ELR (cell line): ENCODE measurements at regions not wholly inside any gene's neighbourhood (a gene's known extent, or its start where the extent isn't known, plus 50 kb on each side); places are given as distances from the start of the nearest gene placed in this dataset.
"Not testable (repeated sequence)": the region's sequence is repeated elsewhere in the genome, so short reads cannot be mapped to it uniquely, and the experiment has no call there.

ENCODE experiments used
- DNase-seq: peaks from one replicate; pipeline ENCODE4 v3.0.0-alpha.2; 2015; ENCODE audit warnings: low read depth

GRCh38 chr4:120200573-120201110, 134.0 kb upstream of the MAD2L1 start:
- not testable (repeated sequence) for DNase-seq

DNA sequence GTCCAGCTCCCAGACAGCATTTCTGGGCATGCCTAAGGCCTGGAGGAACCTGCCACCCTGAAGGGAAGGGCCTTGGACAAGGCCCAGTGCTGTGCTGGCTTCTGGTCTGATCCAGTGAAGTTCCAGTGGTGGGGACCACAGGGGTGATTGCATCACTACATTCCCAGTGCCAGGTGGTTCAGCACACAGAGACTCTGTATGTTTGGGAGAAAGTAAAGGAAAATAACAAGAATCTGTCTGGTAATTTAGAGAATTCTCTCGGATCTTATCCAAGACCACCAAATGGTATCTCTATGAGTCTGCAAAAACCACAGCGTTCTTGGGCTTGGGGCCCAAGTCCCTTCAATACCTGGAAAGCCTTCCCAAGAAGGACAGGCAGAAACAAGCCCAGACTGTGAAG, 131.8 kb upstream of the MAD2L1 start:
- DNase-seq, result no peak

DNA sequence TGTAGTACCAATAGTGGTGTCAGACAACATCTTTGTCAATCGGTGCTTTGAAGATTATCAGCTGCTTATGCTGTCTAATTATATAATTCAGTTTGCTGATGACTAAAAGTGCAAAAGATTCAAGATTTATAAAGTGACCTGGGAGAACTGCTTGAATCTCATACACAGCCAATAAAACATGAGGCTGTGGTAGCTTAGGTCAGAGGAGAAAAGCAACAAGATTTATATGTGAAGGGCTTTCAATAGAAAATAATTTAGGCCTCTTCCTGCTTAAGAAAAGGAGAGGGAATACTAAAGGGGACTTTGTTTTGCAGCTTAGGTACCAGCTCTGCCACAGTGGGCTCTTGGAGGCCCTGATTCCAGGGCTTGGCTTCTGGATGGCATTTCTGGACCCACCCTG, 111.0 kb upstream of the MAD2L1 start:
- no peak for DNase-seq

- no peak for DNase-seq
These were observed 108.6 kb upstream of the MAD2L1 start for GRCh38 chr4:120175272-120175671.

GRCh38 chr4:120163895-120164294, 97.2 kb upstream of the MAD2L1 start:
- no peak for DNase-seq

GRCh38 chr4:120158841-120159463, 92.3 kb upstream of the MAD2L1 start:
- no peak for DNase-seq

- DNase-seq, result no peak
These were observed 91.4 kb upstream of the MAD2L1 start for GRCh38 chr4:120158046-120158445.

- DNase-seq, result peak; percentile 63
These were observed 89.6 kb upstream of the MAD2L1 start for GRCh38 chr4:120156120-120156718.

GRCh38 chr4:120155287-120155686, 88.6 kb upstream of the MAD2L1 start:
- no peak for DNase-seq

- DNase-seq, result no peak
These were observed 78.0 kb upstream of the MAD2L1 start for GRCh38 chr4:120144634-120145033.

- no peak for DNase-seq
These were observed 77.4 kb upstream of the MAD2L1 start for GRCh38 chr4:120144041-120144440.

DNA sequence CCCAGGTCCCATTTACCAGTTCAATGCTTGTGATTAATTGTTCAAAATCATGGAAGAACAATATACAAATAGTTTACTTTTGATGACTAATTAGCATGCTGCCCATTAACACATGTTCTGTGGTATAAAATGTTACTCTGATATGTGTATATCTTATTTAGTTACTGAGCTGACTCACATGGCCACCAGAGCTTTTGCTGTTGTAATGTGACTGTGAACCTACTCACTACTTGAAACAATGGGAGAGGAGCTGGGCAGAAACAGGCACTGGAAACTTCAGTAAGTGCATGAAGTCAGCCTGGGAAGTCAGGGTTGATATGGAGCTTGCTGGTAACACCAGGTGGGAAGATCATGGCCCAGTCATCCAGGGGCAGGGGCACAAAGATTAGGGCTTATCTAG, 72.7 kb upstream of the MAD2L1 start:
- DNase-seq, result peak; percentile 1

DNA sequence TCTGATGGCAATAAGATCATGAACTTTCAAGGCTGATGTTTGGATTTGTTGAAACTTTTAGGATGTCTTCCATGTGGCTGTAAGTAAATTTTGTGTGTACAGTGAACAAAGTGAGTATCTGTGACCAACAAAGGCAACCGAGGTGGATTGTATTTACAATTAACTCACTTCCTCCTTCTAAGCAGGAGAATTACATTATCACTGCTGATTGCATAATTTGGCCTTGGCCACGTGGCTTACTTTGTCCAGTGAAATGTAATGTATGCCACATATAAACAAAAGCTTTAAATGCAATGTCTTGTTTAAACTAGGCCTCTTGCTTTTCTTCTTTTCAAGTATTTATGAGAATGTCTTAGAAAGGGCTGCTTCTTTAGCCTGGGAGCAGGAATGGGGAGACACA, 66.3 kb upstream of the MAD2L1 start:
- DNase-seq, result no peak

DNA sequence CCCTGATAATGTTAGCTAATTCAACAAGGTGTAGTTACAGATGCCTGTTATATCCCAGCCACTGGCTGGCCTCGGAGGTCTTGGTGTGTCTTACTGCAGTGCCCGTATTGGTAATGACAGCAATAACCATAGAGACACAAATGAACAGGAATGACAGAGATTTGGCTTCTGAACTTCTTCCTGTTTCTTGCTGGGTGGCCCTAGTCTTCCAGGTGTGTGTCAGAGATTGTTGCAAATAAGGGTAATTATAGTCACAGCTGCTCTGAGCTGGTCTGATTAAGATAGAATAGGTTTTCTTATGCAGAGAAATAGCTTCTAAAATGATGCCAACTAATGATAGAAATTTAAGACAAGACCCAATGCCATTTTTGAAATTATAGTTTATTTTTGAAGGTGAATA, 64.1 kb upstream of the MAD2L1 start:
- DNase-seq, result no peak
